Psoas muscle (tissue), 7 donors: ENCODE measurements at regions not wholly inside any gene's neighbourhood (a gene's known extent, or its start where the extent isn't known, plus 50 kb on each side); places are given as distances from the start of the nearest gene placed in this dataset.

ENCODE experiments used
- ATAC-seq, 4 donors: fragments of 200-7000 bp; cut with Tn5 transposase; one replicate each; pipeline ENCODE4 v1.9.1; 2020; ENCODE audit warnings: moderate library complexity in 3 of 4, mild to moderate bottlenecking in 2 of 4
- DNase-seq, 2 donors: peaks; one replicate each; pipeline ENCODE4 v3.0.0-alpha.2; 2020
- H3K27ac ChIP-seq: fragments of 200-600 bp; one replicate; pipeline ENCODE4 v1.8.0; 2022
- H3K27me3 ChIP-seq, 3 donors: fragments of 200-600 bp in 1 of 3; one replicate each; pipeline versions ENCODE4 v1.6.1 to v1.8.0; 2013 to 2022; ENCODE audit warnings: low read length in 2 of 3, mild to moderate bottlenecking in 2 of 3, moderate library complexity in 1 of 3; ENCODE audit not compliant: insufficient read depth in 3 of 3
- H3K36me3 ChIP-seq, 2 donors: fragments of 200-600 bp in 1 of 2; one replicate each; pipeline versions ENCODE4 v1.6.1 to v1.8.0; 2013 to 2022; ENCODE audit warnings: low read depth in 1 of 2, mild to moderate bottlenecking in 1 of 2, moderate library complexity in 1 of 2; ENCODE audit not compliant: insufficient read depth in 1 of 2
- H3K4me1 ChIP-seq: fragments of 200-600 bp; one replicate; pipeline ENCODE4 v1.8.0; 2022
- H3K4me3 ChIP-seq: fragments of 200-600 bp; one replicate; pipeline ENCODE4 v1.8.0; 2022; ENCODE audit warnings: mild to moderate bottlenecking
- H3K9me3 ChIP-seq: fragments of 200-600 bp; one replicate; pipeline ENCODE4 v1.8.0; 2022
- CTCF ChIP-seq: fragments of 200-600 bp; IDR thresholded peaks from one replicate; pipeline ENCODE4 v1.8.0; 2022; ENCODE audit warnings: antibody characterized with exemption
- WGBS, 3 donors: extraction: QIAGEN DNeasy Blood & Tissue Kit; methylation state at CpG; one replicate each; pipeline versions ENCODE4 v1.1.6 to v1.1.7; 2013; 5-methylcytosine and 5-hydroxymethylcytosine counted together
- intact Hi-C, 2 donors: fragments of 100-400 bp; cut with DNase I; formaldehyde crosslinking; loops; one replicate each; pipeline versions ENCODE4 v1.11.0 to v1.14.2; 2022
- donor health status: healthy with polysubstance abuse.
- donor health status: DM: no; HTN: no; CAD: no; lungs with moderate emphysema.
- donor health status: Bipolar disorder and iron deficiency.
- donor health status: healthy.
- donor health status: DM: yes; HTN: yes; CAD: no.
- donor health status: DM: no; HTN: no; CAD: no.
- donor health status: DM: yes; HTN: yes; CAD: no.

GRCh38 chr18:57212678-57213077 is 65.8 kb downstream of the BOD1L2 start:
- H3K27me3 ChIP-seq, result peaks cover 0 to 27% (median 7%) of the 10 kb centered on the region in 3 donors
- DNase-seq (no peak), ATAC-seq (no peak)
- no peak overlapping the region for H3K27ac ChIP-seq
- H3K4me3 ChIP-seq, result no peak overlapping the region
- H3K4me1 ChIP-seq, result no peaks in the 10 kb centered on the region
- no peak for TF ChIP-seq CTCF
- intact Hi-C loops, result no loop called here
- H3K36me3 ChIP-seq, result no peaks in the 10 kb centered on the region
- 90 to 93% (median 92%) methylated on average over 7 of the region's 7 CpGs for WGBS, 3 donors
- H3K9me3 ChIP-seq, result no peaks in the 10 kb centered on the region

- intact Hi-C loops, result no loop called here
- Histone ChIP-seq H3K9me3 (no peaks in the 10 kb centered on the region), H3K27me3 (peaks cover under 1 to 13% (median 3%) of the 10 kb centered on the region in 3 donors), H3K36me3 (no peaks in the 10 kb centered on the region), H3K4me1 (no peaks in the 10 kb centered on the region), H3K4me3 (no peak overlapping the region), H3K27ac (no peak overlapping the region)
- 98 to 99% (median 99%) methylated on average over 3 of the region's 3 CpGs for WGBS, 3 donors
- no peak for TF ChIP-seq CTCF
- no peak for ATAC-seq
- no peak for DNase-seq
Measured at GRCh38 chr18:57214976-57215375, 68.1 kb downstream of the BOD1L2 start.

GRCh38 chr18:57218281-57218680 is 71.4 kb downstream of the BOD1L2 start:
- TF ChIP-seq CTCF, result no peak
- no peak for DNase-seq
- Histone ChIP-seq H3K27ac (no peak overlapping the region), H3K27me3 (peaks cover 0 to 7% (median 2%) of the 10 kb centered on the region in 3 donors), H3K4me3 (no peak overlapping the region), H3K4me1 (no peaks in the 10 kb centered on the region), H3K36me3 (no peaks in the 10 kb centered on the region), H3K9me3 (no peaks in the 10 kb centered on the region)
- 83 to 84% (median 84%) methylated on average over 6 of the region's 6 CpGs for WGBS, 3 donors
- intact Hi-C loops, result no loop called here
- ATAC-seq, result no peak

GRCh38 chr18:57219964-57220363 is 73.1 kb downstream of the BOD1L2 start:
- intact Hi-C loops, result no loop called here
- H3K9me3 ChIP-seq, result no peaks in the 10 kb centered on the region
- no peak for ATAC-seq
- TF ChIP-seq CTCF, result no peak
- DNase-seq, result no peak
- no peak overlapping the region for H3K27ac ChIP-seq
- no peaks in the 10 kb centered on the region for H3K36me3 ChIP-seq
- H3K4me1 ChIP-seq, result no peaks in the 10 kb centered on the region
- H3K27me3 ChIP-seq, result peaks cover 0 to 7% (median 2%) of the 10 kb centered on the region in 3 donors
- no peak overlapping the region for H3K4me3 ChIP-seq

- H3K4me3 ChIP-seq, result no peak overlapping the region
- WGBS, 3 donors, result 4 to 12% (median 9%) methylated on average over 3 of the region's 3 CpGs
- H3K36me3 ChIP-seq, result no peaks in the 10 kb centered on the region
- H3K27me3 ChIP-seq, result peaks cover under 1 to 7% (median 2%) of the 10 kb centered on the region in 3 donors
- intact Hi-C loops, result no loop called here
- ATAC-seq (no peak), DNase-seq (no peak)
- no peaks in the 10 kb centered on the region for H3K4me1 ChIP-seq
- TF ChIP-seq CTCF, result no peak
- H3K9me3 ChIP-seq, result no peaks in the 10 kb centered on the region
- H3K27ac ChIP-seq, result no peak overlapping the region
Measured at GRCh38 chr18:57220480-57220879, 73.6 kb downstream of the BOD1L2 start.
